Activated T-cell treated with anti-CD3 and anti-CD28 coated beads for 4 hours (primary cell): ENCODE measurements at regions not wholly inside any gene's neighbourhood (a gene's known extent, or its start where the extent isn't known, plus 50 kb on each side); places are given as distances from the start of the nearest gene placed in this dataset.
"Not testable (repeated sequence)": the region's sequence is repeated elsewhere in the genome, so short reads cannot be mapped to it uniquely, and the experiment has no call there.

Experiments used
- DNase-seq: peaks from one replicate; pipeline ENCODE4 v3.0.0-alpha.2; 2020

GRCh38 chr6:14297118-14297517 is 179.5 kb downstream of the CD83 start:
- DNase-seq: not testable (repeated sequence)

DNA sequence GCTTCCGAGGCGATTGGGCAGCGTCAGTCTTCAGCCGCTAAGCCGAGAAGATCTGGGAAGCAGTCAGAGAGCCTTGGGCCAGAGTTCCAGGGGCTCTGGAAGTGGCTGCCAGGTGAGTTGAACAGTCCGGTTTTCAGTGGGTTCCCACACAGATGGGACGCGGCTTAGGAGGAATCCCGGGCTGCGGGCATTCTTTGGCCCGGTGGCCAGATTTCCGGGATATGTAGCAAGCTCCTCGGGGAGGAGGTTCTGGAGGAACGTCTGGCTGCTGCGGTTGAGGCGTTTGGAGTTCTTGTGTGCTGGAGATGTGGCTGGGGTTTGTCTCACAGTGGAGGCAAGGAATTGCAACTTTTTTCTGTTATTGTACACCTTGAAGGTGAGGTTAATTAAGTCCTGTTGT is 182.6 kb downstream of the CD83 start:
- not testable (repeated sequence) for DNase-seq

- not testable (repeated sequence) for DNase-seq
These were observed 183.1 kb downstream of the CD83 start for GRCh38 chr6:14300721-14301120.

- not testable (repeated sequence) for DNase-seq
These were observed 183.9 kb downstream of the CD83 start for GRCh38 chr6:14301477-14301876.

DNA sequence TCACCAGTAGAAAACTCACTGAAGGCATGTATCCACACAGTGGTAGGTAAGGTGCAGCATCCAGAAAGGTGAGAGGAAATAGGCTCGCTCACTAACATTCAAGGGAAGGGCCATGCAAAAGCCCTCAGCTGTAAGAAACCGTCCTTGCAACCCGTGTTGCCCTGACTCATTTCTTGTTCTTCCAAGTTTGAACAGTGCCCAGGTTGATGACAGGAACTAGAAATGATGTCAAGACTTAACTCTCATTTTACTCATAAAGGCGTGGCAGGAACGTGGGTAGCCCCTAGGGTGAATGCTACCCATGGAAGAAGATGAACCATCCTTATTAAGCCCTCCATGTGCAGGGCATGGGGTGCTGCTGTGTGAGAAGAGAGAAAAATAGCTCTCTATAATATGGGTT is 187.6 kb downstream of the CD83 start:
- DNase-seq: no peak

- DNase-seq: no peak
These were observed 188.1 kb downstream of the CD83 start for GRCh38 chr6:14305624-14306023.

- no peak for DNase-seq
These were observed 188.8 kb downstream of the CD83 start for GRCh38 chr6:14306151-14306906.

- no peak for DNase-seq
These were observed 191.9 kb downstream of the CD83 start for GRCh38 chr6:14309516-14309915.

GRCh38 chr6:14309951-14310445 is 192.4 kb downstream of the CD83 start:
- no peak for DNase-seq

- DNase-seq: no peak
These were observed 193.4 kb downstream of the CD83 start for GRCh38 chr6:14310960-14311359.

DNA sequence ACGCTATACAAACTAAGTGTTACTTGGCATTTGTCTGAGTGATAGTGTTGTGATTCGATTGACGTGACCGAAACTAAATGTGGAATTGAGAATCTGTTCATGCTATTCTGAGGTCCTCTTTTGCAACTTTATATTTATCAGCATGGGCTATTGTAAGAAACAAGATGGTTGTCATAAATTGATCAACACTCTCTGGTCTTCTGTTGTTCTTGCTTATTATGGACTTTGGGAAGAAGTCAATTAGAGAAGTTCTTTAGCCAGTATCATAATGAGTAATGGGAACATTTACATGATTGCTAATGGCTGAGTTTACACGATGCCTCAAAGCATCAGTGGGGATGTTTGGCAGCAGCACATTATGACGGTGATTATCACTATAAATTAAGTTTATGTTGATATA is 195.0 kb downstream of the CD83 start:
- DNase-seq: no peak

GRCh38 chr6:14313248-14313647 is 195.7 kb downstream of the CD83 start:
- DNase-seq: no peak

DNA sequence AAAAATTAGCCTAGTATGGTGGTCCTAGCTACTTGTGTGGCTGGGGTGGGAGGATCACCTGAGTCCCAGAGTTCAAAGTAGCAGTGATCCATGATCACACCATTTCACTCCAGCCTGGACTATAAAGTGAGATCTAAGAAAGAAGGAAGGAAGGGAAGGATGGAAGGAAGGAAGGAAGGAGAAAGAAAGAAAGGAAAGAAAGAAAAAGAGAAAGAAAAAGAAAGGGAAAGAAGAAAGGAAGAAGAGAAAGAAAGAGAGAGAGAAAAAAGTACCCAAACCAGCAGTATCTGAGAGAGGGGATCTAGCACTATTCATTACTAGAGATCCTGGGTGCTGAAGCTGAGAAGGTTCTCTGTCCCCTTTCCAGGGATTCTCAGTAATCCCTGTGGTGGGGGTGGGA is 197.8 kb downstream of the CD83 start:
- no peak for DNase-seq

DNA sequence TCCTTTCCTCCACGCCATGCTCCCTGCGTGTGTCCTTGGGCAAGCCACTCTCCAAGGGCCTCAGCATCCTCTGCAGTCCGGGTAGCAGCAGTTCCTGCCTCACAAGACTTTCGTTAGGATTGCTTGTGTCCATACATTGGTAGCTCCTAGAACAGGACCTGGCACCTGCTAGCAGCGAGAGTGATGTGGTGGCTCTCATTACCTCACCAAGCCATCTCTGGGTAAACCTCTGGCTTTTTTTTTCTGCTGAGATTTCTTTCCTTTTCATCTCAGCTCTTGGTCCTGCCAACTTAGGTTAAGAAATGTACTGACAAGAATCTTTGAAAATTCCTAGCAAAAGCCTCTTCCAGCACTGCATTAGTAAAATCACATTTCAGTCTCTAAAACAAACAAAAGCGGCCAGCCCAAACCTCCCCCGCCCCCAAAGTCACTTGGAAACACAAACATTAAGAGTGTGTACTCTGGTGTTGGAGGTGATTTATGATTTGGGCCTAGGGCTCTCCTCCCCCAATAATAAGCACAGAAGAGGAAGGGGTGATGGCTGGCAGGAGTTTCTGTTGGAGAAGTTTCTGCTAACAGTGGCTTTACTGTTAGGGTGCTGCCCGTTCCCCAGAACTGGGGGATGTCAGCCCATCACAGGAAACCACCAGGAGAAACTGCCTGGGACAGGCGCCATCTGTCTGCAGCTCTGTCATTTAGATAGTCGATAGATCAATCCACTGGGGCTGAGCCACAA is 199.2 kb downstream of the CD83 start:
- DNase-seq: no peak

DNA sequence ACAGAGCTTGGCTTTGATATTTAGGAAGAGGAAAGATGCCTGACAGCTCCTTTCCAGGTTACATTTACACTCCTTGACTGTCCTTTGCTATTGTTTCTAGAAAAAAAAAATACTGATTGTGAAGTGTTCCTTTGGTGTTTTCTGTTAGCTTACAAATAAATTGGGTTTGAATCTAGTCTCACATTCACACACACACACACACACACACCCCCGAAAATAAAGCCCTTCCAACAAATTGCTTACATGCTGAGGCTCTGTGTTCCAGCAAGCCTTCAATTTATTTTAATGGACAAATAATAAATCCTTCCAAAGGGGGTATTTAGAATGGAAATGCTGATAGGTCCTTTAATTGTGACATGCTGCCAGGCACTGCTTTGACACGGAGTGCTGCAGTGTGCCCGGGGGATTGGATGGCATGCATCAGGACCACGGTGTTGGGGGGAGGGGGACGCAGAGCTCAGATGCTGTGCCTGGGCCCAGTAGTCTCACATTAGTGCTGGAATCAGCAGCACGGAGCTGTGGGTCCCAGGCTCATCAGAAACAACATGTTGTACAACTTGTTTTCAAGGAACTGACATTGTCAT is 199.9 kb downstream of the CD83 start:
- no peak for DNase-seq

- DNase-seq: no peak
These were observed 202.8 kb downstream of the CD83 start for GRCh38 chr6:14320332-14320731.

- DNase-seq: no peak
These were observed 204.6 kb downstream of the CD83 start for GRCh38 chr6:14321992-14322772.

DNA sequence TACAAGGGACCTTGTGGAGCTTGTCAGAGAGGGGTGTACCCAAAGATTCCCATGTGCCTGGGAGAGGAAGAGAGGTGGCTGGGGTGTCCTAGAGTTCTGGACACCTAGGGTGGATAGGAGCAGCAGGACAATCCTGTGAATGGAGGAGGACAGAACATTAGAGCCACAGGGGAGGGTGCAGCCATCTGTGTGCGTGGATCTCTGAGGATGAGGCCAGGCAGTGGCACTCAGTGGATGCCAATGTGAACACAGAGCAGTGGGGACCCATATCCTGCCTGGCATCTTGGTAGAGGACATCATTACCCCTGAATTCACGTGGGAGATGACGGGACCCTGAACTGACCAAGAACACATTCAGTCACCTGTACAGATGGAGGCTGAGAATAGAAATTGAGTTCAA is 205.3 kb downstream of the CD83 start:
- DNase-seq: no peak

DNA sequence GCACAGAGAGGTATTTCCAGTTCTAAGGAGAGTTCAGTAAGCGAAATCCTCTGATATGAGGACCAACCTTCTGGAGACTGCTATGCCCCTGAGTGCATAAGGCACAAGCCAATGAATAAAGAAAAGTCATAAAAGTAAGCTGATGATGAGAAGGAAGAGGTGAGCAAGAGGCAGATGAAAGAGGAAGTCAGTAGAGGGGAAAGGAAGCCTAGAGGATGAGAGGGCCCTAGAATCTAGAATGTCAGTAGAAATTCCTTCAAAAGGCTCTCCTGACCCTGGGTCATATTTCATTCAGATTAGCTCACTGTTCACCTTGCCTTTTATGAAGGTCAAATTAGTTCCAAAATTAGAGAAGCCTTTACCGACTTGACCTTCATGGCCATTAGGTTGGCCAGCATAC is 209.2 kb downstream of the CD83 start:
- no peak for DNase-seq

- no peak for DNase-seq
These were observed 210.6 kb downstream of the CD83 start for GRCh38 chr6:14328163-14328562.

DNA sequence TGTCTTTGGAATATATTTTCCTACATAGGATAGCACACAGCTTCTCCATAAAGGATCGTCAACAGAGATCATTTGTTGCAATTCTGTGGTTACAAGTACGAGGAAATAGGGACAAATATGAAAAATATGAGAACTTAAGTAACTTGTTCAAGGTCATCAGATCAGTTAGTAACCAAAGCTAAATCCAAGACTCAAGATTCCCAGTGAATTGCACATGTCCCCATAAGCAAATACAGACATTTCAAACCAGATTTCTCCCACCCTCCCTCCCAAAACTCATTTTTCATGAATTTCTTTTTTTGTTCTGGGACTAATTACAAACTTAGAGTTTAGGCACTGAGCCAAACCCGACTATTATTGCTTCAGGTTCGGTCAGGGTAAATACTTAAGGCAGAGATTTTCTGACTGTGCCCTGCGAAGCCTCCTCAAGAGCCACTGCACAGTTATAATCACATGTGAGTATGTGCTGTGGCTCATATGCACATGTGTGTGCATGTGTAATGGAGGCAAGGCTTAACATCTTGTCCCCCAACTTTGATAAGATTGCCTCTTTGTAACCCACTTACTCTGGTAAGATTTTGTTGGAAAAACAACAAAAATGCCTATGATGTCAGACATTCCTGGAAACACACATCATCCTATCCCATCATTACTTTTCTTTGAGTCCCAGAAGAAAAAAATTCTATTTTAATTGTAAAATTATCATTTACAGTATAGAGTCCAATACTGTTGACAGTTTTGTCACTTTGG is 216.2 kb downstream of the CD83 start:
- DNase-seq: no peak

DNA sequence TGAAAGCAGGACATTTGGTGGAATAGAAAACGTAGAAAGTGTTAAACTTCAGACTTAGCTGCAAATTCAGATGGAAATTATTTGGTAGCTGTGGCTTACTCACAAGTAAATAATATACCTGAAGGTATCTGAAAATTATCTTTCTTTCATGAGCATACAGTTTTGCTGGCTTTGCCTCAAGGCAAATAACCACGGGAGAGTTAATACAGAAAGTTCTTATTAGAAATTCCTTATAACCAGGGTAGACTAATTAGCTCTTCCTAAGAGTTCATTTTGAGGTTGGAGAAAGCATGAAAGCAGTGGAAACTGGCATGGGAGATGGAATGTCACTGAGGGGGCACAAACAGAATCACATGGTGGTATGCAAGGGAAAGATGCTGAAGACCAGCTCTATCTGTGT is 217.5 kb downstream of the CD83 start:
- DNase-seq: no peak
